HG03342 (cell line): ENCODE measurements at regions not wholly inside any gene's neighbourhood (a gene's known extent, or its start where the extent isn't known, plus 50 kb on each side); places are given as distances from the start of the nearest gene placed in this dataset.

Experiments used
- ATAC-seq: cut with Tn5 transposase; IDR thresholded peaks from one replicate; pipeline ENCODE4 v1.9.1; 2021; ENCODE audit warnings: mild to moderate bottlenecking, moderate library complexity; ENCODE audit not compliant: unreplicated experiment

DNA sequence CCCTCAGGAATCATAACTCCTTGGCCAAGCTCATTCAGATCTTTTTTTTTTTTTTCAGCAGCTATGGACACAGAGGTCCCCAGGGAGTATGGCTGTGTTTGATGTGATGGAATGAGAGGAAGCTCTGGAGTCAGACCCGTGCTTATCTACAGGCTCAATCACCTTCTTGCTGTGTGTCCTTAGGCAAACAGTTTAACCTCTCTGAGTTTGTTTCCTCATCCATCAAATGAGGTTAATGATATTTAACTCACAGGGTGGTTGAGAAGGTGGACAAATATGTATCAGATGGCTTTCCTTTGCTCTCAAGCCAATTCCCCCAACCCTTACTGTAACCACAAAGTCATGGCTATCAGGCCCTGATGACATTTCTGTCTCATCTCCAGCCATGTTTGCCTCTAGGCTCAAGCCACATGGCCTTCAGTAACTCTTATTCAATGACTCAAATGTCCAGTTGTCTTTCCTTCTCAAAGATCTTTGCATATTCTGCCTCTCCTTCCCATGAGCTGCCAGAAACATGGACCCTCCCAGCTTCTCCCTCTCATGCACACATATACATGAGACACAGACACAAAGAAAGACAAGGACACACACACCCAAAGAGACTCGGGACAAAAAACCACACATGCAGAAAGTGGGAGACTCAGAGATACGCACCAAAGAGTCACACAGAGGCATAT, 303.5 kb upstream of the KAZN start:
- no peak for ATAC-seq

DNA sequence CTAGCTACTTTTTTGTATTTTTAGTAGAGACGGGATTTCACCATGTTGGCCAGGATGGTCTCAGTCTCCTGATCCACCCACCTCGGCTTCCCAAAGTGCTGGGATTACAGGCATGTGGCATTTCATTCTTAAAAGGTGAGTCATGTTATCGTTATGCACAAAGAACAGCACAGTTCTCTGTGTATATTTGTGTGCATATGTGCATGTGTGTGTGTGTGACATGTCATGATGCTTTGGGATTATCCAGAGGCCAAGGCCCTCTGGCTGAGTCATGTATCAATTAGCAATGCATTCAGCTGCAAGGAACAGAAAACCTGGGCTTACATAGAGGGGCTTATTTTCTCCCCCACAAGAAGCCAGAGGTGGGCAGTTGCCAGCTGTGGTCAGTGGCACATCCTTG, 301.7 kb upstream of the KAZN start:
- no peak for ATAC-seq

GRCh38 chr1:14297356-14297755, 301.1 kb upstream of the KAZN start:
- no peak for ATAC-seq

DNA sequence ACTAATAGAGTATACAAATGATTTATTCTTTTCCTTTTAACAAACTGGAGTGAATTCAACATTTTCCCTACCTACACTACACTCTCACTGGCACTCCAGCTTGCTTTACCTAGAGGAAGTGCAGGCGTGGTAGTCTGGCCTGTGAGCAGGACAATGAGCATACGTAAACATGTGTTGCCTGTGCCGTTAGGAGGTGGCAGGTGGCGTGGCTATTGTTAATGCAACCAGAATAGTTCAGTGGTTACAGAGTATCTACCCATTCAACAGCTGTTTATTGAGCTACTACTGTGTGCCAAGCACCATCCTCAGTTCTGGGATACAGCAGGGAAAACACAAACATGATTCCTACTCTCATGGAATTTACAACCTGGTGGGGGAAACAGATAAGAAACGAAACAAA, 299.7 kb upstream of the KAZN start:
- ATAC-seq, result no peak

DNA sequence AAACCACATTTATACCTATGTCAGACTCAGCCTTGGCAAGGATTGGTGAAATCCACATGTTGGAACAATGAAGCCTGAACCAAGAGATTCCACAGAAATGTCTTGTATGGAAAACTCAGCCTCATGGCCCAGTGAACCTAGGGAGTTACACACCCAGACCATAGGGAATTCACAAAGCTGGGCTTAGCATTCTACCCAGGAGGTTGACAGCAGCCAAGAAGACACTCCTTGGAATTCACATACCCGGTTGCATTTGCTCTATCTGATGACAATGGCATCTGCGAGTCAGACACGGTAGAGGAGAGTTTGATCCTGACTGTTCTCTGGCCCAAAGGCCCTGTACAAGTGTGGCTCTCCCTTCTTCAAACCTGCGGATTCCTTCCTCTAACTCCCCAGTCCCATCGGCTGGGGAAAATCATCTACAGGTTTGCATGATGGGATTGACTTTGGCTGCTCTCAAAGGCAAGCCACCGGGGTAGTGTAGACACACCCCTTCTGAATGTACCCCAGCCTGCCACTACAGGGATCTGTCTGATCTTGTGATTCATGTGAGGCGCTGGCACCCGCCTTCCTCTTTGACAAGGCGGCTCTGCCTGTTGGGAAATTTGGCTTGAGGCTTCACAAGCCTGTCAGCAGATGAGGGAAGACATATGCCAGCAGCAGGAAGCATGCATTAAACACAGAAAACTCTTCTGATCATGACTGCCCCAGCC, 297.3 kb upstream of the KAZN start:
- ATAC-seq, result no peak

- no peak for ATAC-seq
These were observed 296.8 kb upstream of the KAZN start for GRCh38 chr1:14301704-14302024.

DNA sequence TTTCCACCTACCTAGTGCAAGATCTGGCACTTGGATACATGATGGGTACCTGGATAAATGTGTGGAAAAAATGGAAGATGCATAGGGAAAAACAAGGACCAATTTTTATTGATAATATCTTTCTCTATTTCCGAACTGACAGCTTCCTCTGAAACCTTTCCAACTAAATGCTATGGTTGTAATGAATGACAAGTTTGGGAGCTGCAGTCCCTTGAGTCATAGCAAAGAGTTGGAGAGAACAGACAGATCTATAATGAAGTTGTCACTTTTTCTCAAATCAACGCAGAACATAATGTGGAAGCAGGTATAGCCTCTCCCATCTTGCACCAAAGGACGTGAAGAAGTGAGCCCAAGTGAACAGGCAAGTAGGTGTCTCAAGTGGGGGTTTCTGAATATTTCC, 296.5 kb upstream of the KAZN start:
- ATAC-seq, result no peak

GRCh38 chr1:14303011-14303410, 295.5 kb upstream of the KAZN start:
- no peak for ATAC-seq

DNA sequence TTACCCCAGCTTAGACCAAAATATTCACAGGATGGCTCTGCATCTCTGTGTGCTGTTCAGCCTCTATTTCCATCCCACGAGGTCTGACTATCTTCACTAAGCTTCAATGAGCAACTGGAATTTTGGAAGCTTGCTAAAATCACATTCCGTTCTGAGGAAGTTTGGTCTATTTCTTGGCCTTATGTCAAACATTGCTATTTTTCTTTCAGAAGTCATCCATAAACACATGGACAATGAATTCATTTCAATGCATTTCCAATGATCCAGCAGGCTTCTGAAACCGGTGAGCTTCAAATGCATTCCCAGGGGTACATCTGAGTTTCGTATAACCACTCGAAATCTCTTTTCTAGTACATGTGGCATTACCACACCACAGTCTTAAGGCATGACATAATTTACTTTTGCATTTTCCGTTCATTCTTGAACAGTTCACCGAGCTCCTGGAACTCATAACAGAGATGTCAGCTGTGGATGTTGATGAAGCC, 294.1 kb upstream of the KAZN start:
- no peak for ATAC-seq

DNA sequence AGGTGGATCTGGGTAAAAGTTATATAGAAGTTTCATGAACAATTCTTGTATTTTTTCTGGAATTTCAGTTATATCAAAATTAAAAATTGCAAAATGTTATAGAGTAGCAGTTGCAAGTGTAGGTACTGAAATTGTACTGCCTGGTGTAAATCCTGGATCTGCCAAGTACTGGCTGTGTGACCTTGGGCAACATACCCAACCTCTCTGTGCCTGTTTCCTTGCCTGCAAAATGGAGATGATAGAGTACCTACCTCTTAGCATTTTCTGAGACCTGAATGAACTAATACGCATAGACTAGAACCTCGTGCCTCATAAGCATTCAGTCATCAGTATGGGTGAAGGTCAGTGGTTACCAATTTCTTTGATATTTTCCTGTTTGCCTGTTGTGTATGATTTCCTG, 290.0 kb upstream of the KAZN start:
- ATAC-seq, result no peak

- ATAC-seq, result no peak
These were observed 288.5 kb upstream of the KAZN start for GRCh38 chr1:14309984-14310383.

- ATAC-seq, result no peak
These were observed 288.0 kb upstream of the KAZN start for GRCh38 chr1:14310476-14310875.

- ATAC-seq, result no peak
These were observed 284.6 kb upstream of the KAZN start for GRCh38 chr1:14313731-14314431.

- ATAC-seq, result no peak
These were observed 279.7 kb upstream of the KAZN start for GRCh38 chr1:14318830-14319229.

DNA sequence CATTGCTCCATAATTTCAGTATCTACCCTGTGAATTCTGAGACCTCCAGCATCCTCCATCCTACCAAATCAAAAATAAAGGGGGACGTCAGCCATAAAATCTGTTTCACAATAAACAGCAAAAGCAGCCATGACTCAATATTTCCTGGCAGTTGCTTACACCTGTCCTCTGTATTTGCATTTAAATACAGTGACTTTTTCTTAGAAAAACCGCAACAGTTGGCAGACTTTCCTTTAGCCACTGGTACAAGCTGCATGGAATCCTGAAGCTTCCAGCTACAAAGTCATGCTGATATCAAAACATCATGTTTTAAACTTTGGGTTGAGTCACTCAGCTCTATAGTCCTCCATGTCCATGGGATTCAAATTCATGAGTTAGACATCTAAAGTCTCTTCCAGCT, 278.0 kb upstream of the KAZN start:
- ATAC-seq, result no peak

GRCh38 chr1:14320986-14321385, 277.5 kb upstream of the KAZN start:
- no peak for ATAC-seq

DNA sequence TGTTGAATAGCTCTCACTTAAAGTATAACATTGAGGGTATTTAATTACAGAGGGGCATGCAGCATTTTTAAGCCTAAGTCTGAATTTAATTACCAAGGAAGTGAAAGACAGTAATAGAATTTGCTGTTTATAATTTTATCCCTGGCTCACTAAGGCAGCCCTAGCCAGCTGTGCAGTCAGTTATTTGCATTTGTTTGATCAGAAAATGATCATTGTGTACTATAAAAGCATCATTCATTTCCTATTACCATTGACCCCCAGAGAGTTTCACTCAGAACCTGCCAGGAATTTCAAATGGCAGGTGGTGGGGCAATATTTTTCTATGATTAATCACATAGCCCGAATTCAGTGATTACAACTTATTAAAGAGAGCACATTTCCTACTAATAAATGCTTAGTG, 277.1 kb upstream of the KAZN start:
- no peak for ATAC-seq

- no peak for ATAC-seq
These were observed 274.8 kb upstream of the KAZN start for GRCh38 chr1:14323568-14324247.

- no peak for ATAC-seq
These were observed 274.2 kb upstream of the KAZN start for GRCh38 chr1:14324248-14324630.

DNA sequence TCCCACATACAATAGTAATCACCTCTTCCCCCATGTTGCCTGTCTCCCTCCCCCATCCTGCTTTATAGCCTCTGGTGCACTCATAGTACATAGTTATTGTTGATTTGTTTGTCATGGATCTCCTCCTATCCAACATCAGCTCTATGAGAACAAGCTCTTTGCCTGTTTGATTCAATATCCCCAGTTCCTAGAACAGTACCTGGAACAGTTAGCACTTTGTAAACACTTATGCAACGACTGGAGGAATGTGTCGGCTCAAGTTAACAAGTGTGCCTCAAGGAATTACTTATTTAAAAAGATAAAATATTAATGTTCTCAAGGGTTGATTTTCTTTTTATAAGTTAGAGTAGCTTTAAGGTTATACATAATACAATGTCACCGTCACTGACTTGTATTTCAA, 271.6 kb upstream of the KAZN start:
- no peak for ATAC-seq

DNA sequence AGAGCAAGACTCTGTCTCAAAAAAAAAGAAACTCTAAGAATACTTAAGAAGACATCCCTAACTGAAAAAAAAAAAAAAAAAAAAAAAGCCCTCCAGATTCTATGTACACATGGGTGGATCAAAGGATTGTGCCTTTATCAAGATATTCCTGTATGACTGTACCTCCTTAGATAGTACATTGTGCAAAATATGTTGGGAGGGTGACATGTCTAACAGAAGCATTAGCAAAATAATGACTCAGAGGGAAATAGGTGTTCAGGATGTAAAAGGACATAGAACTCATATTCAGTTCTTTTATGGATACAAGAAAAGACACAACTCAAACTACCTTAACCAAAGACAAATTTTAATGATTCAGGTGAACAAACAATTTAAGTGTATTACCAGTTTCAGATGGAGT, 269.8 kb upstream of the KAZN start:
- no peak for ATAC-seq

- ATAC-seq, result no peak
These were observed 266.3 kb upstream of the KAZN start for GRCh38 chr1:14332158-14332557.
